ENCODE measurements at regions not wholly inside any gene's neighbourhood (a gene's known extent, or its start where the extent isn't known, plus 50 kb on each side); places are given as distances from the start of the nearest gene placed in this dataset.

GRCh38 chr11:28649922-28650321, 541.7 kb downstream of the METTL15 start:
- TF ChIP-seq, protein P1, sequence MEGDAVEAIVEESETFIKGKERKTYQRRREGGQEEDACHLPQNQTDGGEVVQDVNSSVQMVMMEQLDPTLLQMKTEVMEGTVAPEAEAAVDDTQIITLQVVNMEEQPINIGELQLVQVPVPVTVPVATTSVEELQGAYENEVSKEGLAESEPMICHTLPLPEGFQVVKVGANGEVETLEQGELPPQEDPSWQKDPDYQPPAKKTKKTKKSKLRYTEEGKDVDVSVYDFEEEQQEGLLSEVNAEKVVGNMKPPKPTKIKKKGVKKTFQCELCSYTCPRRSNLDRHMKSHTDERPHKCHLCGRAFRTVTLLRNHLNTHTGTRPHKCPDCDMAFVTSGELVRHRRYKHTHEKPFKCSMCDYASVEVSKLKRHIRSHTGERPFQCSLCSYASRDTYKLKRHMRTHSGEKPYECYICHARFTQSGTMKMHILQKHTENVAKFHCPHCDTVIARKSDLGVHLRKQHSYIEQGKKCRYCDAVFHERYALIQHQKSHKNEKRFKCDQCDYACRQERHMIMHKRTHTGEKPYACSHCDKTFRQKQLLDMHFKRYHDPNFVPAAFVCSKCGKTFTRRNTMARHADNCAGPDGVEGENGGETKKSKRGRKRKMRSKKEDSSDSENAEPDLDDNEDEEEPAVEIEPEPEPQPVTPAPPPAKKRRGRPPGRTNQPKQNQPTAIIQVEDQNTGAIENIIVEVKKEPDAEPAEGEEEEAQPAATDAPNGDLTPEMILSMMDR (conservative IDR thresholded peaks at IDR 0.05), result no peak

DNA sequence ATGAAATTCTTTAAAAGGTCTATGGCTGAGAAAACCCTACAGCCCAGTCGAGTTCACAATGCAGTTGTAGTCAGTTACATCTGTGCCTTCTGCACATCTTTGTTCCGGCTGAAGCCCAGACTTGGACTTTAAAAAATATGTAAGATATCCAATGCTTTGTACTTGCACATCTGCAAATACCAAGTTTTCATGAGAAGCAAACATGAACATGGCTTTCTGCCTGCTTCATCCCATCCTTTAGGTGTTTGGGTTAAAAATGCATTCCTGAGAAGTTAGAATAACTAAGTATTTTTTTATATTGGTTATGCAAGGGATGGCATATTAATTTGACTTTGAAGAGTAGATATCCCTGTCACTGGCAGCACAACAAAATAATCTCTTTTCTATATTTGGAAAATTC, 528.4 kb downstream of the METTL15 start:
- no peak overlapping the region for H3K27ac ChIP-seq
- TF ChIP-seq, protein P1 (conservative IDR thresholded peaks at IDR 0.05), result no peak

More at GRCh38 chr11:28649922-28650321, 541.7 kb downstream of the METTL15 start:
- H3K27ac ChIP-seq, result no peak overlapping the region

DNA sequence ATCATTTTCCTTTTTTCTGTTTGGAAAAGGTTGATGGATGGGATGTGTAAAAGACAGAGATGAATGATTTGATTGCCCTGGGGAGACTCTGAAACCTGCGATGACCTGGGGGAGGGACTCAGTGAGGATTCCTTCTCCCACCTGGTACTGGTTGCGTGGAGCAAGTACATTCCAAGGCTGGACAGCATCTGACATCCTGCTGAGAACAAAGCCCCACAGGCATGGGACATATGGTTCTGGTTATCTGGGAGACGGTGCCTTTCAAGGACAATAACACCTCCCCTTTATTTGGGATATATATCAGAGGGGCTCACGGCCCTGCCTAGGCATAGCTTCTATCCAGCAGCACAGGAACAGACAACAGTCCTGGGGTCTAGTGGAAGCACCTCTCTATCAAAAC, 527.8 kb downstream of the METTL15 start:
- TF ChIP-seq, protein P1 (conservative IDR thresholded peaks at IDR 0.05), result no peak
- H3K27ac ChIP-seq, result no peak overlapping the region

- TF ChIP-seq, protein P1 (conservative IDR thresholded peaks at IDR 0.05), result no peak
Measured at GRCh38 chr11:28632338-28632737, 524.1 kb downstream of the METTL15 start.

DNA sequence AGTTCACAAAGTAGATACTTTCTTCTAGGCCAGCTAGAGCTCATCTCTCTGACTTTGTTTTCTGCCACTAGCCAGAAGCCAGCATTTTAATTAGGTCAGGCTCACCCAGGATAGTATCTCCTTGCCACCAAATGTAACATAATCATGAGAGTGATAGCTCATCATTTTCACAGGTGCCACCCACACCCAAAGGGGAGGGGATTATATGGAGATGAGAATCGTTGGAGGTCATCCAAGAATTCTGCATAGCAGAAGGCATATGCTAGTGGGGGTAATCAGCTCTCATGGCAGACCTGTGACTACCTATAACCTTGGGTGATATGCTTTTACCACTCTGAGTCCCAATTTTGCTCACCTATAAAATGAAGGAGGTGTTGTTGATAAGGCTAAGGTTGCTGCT, 523.0 kb downstream of the METTL15 start:
- TF ChIP-seq, protein P1 (conservative IDR thresholded peaks at IDR 0.05), result no peak
- no peak overlapping the region for H3K27ac ChIP-seq

More at GRCh38 chr11:28632338-28632737, 524.1 kb downstream of the METTL15 start:
- no peak overlapping the region for H3K27ac ChIP-seq

DNA sequence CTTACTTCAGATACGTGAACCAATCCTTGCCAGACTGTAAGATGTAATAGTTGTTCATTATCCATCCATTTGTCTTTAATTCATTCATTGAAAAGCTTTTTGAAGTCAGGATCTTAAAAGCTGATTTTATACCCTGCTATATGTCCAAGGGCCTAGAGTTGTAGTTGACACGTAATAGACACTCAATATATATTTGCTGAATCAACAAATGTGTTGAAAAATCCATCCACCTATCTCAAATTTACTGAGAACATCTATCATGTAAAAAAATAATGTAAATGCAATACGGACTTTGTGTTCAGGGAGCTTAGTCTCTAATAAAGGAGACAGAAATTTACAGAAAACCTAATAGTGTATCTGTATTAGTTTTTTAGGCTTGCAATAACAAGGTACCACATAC, 521.0 kb downstream of the METTL15 start:
- TF ChIP-seq, protein P1 (conservative IDR thresholded peaks at IDR 0.05), result no peak
- H3K27ac ChIP-seq, result no peak overlapping the region

DNA sequence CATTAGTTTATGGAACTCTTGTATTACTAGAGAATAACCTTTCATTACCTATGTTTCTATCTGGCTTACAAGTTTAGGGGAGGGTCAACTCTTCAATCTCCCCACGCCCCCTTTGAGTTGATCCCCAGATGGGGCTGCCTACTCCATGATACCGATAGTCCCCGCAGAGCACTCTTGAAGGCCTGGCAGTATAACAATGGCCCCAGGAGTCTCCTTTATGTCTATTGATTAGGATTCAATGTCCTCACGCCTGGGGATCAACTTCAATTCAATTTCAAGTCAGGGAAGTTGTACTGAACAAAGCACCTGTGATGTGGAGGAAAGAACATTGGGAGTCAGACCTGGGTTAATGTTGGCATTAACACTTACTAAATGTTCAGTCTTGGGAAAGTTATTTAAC, 520.2 kb downstream of the METTL15 start:
- TF ChIP-seq, protein P1 (conservative IDR thresholded peaks at IDR 0.05), result no peak
- no peak overlapping the region for H3K27ac ChIP-seq
